GM18498 (cell line): ENCODE measurements at regions not wholly inside any gene's neighbourhood (a gene's known extent, or its start where the extent isn't known, plus 50 kb on each side); places are given as distances from the start of the nearest gene placed in this dataset.

ENCODE experiments used
- ATAC-seq: cut with Tn5 transposase; IDR thresholded peaks from one replicate; pipeline ENCODE4 v1.9.1; 2021; ENCODE audit warnings: mild to moderate bottlenecking, moderate library complexity; ENCODE audit not compliant: unreplicated experiment

- ATAC-seq: no peak
Measured at GRCh38 chr11:92850296-92850826, 119.1 kb upstream of the MTNR1B start.

GRCh38 chr11:92852229-92852628 lies 117.2 kb upstream of the MTNR1B start:
- no peak for ATAC-seq

- no peak for ATAC-seq
Measured at GRCh38 chr11:92852946-92853345, 116.5 kb upstream of the MTNR1B start.

- no peak for ATAC-seq
Measured at GRCh38 chr11:92854162-92854561, 115.3 kb upstream of the MTNR1B start.

- ATAC-seq: no peak
Measured at GRCh38 chr11:92854952-92855351, 114.5 kb upstream of the MTNR1B start.

GRCh38 chr11:92855607-92856405 lies 113.6 kb upstream of the MTNR1B start:
- no peak for ATAC-seq

- ATAC-seq: no peak
Measured at GRCh38 chr11:92857407-92857806, 112.0 kb upstream of the MTNR1B start.

- ATAC-seq: no peak
Measured at GRCh38 chr11:92859156-92859690, 110.2 kb upstream of the MTNR1B start.

- no peak for ATAC-seq
Measured at GRCh38 chr11:92861634-92862033, 107.8 kb upstream of the MTNR1B start.

GRCh38 chr11:92865352-92865751 lies 104.1 kb upstream of the MTNR1B start:
- ATAC-seq: no peak

GRCh38 chr11:92866679-92867282 lies 102.7 kb upstream of the MTNR1B start:
- ATAC-seq: no peak

- no peak for ATAC-seq
Measured at GRCh38 chr11:92867913-92868619, 101.4 kb upstream of the MTNR1B start.

GRCh38 chr11:92869716-92870115 lies 99.7 kb upstream of the MTNR1B start:
- no peak for ATAC-seq

- no peak for ATAC-seq
Measured at GRCh38 chr11:92870196-92870832, 99.1 kb upstream of the MTNR1B start.

- no peak for ATAC-seq
Measured at GRCh38 chr11:92873551-92873950, 95.9 kb upstream of the MTNR1B start.

GRCh38 chr11:92875473-92875872 lies 94.0 kb upstream of the MTNR1B start:
- no peak for ATAC-seq

- ATAC-seq: no peak
Measured at GRCh38 chr11:92879086-92879485, 90.4 kb upstream of the MTNR1B start.

- ATAC-seq: no peak
Measured at GRCh38 chr11:92880381-92880780, 89.1 kb upstream of the MTNR1B start.

GRCh38 chr11:92881940-92882450 lies 87.5 kb upstream of the MTNR1B start:
- no peak for ATAC-seq

GRCh38 chr11:92882828-92883611 lies 86.4 kb upstream of the MTNR1B start:
- no peak for ATAC-seq
